Right ventricle myocardium superior (tissue), 1 donor: ENCODE measurements at regions not wholly inside any gene's neighbourhood (a gene's known extent, or its start where the extent isn't known, plus 50 kb on each side); places are given as distances from the start of the nearest gene placed in this dataset.

Experiments used
- ATAC-seq: fragments of 200-7000 bp; cut with Tn5 transposase; one replicate; pipeline ENCODE4 v1.9.1; 2020; ENCODE audit warnings: mild to moderate bottlenecking; ENCODE audit not compliant: poor library complexity
- DNase-seq: peaks from one replicate; pipeline ENCODE4 v3.0.0-alpha.2; 2020
- intact Hi-C: fragments of 100-400 bp; cut with DNase I; formaldehyde crosslinking; loops from one replicate; pipeline ENCODE4 v1.11.2; 2022
- donor health status: DM: no; HTN: yes; CAD: no; lungs with severe emphysema.

GRCh38 chr15:62472616-62473299, 307.7 kb upstream of the C2CD4B start:
- DNase-seq (peak; percentile 64), ATAC-seq (peak; percentile 76)
- intact Hi-C loops, result no loop called here

DNA sequence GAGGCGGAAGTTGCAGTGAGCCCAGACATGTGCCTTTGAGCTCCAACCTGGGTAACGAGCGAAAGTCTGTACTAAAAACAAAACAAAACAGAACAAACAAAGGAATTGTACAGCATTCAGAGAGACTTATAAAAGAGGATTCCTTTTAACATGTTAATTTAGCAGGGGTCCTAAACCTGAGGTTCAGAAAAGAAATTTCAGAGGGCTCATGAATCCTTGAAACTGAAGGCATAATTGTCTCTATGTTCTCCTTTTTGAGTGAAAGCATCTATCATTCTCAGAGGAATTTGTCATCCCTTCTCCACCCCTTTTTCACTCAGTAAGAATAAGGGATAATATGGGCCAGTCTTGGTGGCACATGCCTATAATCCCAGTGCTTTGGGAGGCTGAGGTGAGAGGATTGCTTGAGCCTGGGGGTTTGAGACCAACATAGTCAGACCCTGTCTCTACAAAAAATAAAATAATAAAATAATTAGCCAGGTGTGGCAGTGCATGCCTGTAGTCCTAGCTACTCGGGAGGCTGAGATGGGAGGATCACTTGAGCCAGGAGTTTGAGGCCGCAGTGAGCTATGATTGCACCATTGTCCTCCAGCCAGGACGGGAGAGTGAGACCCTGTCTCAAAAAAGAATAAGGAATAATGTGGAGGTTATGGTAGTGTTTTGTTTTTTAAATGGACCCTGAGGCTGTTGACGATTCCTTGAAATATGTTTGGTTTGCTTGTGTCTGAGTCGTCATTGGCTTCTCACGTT, 309.1 kb upstream of the C2CD4B start:
- no peak for ATAC-seq
- intact Hi-C loops, result no loop called here
- no peak for DNase-seq

DNA sequence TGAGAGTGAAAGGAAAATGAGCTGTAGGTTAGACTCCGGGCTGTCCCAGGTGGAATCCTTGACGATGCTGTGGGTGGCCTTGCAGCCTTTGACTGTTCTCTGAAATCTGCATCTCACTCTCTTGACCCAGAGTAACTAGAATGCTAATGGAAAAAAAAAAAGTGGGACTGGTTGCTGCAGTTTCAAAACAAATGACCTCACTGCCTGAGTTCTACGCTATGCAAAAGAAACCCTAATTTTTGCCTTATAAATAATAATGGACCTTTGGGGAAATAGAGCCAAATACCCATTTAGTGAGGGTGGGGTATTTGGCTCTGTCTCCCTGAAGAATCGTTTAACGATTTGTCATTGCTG, 309.7 kb upstream of the C2CD4B start:
- ATAC-seq (peak; percentile 28), DNase-seq (no peak)
- intact Hi-C loops, result no loop called here

- intact Hi-C loops, result no loop called here
- ATAC-seq (peak; percentile 29), DNase-seq (no peak)
Measured at GRCh38 chr15:62475591-62475990, 310.5 kb upstream of the C2CD4B start.

DNA sequence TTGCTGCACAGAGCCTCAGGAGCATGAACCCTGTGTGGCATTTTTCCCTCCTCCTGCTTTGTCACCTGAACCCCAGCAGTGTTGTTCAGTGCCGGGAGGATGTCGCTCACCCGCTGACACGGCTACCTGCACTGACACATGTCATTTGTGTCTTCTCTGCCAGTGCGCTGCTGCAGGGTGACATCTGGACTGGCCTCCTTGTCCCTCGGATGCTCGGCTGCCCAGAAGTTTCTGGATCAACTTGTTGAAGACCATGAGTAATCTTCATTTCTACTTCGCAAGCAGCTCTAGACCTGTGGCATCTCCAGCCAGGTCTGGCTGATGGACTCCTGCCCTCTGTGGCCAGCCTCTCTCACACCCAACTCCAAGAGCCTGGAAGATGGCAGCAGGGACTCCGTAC, 311.1 kb upstream of the C2CD4B start:
- intact Hi-C loops, result no loop called here
- DNase-seq (no peak), ATAC-seq (no peak)

GRCh38 chr15:62477929-62478328, 312.8 kb upstream of the C2CD4B start:
- intact Hi-C loops, result no loop called here
- no peak for ATAC-seq
- DNase-seq, result no peak

GRCh38 chr15:62482785-62483429, 317.8 kb upstream of the C2CD4B start:
- DNase-seq (no peak), ATAC-seq (peak; percentile 25)
- intact Hi-C loops, result no loop called here

DNA sequence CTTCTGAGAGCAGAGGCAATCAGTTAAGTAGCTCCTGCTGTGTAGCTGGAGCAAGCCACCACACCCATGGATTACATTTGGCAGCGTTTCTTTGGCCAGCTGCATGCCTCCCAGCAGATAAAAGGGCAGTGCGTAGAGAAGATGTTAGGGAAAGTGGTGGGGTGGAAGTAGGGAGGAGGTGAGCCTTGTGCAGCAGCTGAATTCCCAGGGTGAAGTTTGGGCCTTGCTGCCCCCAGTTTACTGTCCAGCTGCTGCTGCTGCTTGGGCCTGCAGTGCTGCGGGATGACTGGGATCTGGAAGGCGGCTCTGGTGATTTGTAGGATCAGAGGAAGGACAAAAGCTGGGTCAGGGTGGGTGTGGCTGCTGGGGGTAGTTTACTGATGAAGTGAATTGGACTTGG, 318.7 kb upstream of the C2CD4B start:
- peak; percentile 64 for DNase-seq
- peak; percentile 93 for ATAC-seq
- intact Hi-C loops, result no loop called here

DNA sequence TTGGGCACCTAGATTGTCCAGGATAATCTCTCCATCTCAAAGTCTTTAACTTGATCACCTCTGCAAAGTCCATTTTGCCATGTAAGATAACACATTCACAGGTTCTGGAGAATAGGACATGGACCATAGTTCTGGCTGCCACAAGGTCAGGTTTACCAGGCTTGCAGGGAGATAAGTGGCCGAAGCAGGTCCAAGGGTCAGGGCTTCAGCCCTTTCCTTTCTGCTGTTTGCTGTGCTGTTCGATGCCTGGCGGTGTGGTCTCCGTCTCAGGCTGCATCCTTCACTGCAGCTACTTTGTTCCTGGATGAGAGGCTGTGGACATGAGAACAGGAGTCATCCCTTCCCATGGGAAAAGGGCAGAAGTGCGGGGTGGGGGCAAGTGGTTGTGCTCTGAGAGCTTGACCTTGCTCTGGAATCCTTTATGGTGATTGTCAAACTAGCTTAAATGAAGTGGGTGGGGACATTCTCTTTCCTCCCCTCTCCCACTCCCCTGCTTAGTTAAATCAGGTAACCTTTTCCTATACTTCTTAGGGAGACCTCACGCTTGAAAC, 320.2 kb upstream of the C2CD4B start:
- DNase-seq, result no peak
- ATAC-seq, result no peak
- intact Hi-C loops, result no loop called here

DNA sequence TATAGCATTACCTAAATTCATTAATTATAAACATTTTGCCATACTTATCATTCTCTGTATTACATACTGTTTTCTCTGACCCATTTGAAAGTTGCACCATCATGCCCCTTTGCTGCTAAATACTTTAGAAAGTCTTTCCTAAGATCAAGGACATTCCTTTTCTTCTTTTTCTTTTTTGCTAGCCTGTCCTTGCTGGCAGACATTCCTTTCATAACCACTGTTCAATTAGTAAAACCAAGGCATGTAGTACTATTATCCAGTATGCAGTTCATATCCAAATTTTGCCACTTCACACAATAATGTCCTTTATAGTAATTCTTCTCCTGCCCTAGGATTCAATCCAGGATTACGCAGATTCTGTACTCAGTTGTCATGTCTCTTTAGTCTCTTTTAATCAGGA, 321.0 kb upstream of the C2CD4B start:
- ATAC-seq (no peak), DNase-seq (no peak)
- intact Hi-C loops, result no loop called here

- DNase-seq (no peak), ATAC-seq (no peak)
- intact Hi-C loops, result no loop called here
Measured at GRCh38 chr15:62488387-62488786, 323.3 kb upstream of the C2CD4B start.

DNA sequence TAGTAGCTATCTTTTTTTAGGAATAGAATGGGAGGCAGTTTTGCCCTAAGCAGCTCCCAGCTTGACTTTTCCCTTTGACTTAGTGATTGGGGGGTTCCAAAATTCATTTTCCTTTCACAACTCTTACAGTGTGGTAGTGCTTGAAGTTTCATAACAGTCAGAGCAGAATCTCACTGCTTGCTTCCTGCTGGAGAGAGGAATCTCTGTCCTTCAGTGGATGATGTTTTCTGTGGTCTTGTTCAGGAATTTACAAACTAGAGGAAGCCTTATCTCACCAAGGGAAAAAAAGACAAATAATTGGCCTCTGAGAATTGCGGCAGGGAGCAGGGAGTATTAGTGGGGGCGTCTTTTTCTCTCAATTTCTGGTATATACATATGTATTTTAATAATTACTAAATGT, 326.6 kb upstream of the C2CD4B start:
- DNase-seq (no peak), ATAC-seq (no peak)
- intact Hi-C loops, result no loop called here

- peak; percentile 58 for ATAC-seq
- DNase-seq, result no peak
Measured at GRCh38 chr15:62492900-62493299, 327.8 kb upstream of the C2CD4B start.

DNA sequence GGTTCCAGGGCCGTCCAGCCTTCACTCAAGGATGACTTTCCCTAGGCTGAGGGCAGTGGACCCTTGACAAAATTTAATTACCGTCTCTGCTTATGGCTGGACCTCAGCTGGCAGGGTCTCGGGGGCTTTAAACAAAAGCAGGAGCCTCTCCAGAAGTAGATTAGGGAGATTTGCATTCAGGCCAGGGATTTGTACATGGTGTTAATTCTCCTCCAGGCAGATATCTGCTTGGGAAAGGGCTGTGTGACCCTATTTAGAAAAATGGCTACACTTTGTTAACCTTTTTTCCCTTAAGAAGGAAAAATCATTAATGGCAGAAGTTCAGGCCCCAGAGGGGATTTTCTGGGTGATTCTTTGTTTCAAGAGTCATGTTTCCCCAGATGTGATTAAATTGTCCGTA, 329.1 kb upstream of the C2CD4B start:
- intact Hi-C loops, result no loop called here
- DNase-seq, result no peak
- peak; percentile 34 for ATAC-seq

More at GRCh38 chr15:62492900-62493299, 327.8 kb upstream of the C2CD4B start:
- intact Hi-C loops, result no loop called here

- intact Hi-C loops, result no loop called here
- DNase-seq (no peak), ATAC-seq (peak; percentile 73)
Measured at GRCh38 chr15:62495670-62496614, 330.9 kb upstream of the C2CD4B start.

DNA sequence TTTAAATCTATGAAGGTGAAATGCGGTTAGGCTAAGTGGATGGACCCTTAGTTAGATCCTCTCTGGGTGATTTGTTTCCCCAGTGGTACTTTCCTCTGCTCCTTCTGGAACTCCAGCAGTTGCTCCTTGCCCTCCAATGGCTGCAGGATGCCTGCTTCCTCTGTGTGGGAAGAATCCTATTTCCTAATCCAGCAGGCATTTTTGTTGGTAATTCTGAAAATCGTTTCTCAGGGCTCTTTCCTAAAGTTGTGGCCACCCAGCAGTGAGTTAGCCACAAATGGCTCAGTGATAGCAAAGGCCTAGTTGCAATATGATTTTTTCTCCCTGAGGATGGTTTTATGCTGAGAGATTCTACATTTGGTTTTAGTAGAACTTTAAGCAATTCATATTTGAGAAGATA, 332.3 kb upstream of the C2CD4B start:
- intact Hi-C loops, result no loop called here
- no peak for DNase-seq
- no peak for ATAC-seq

DNA sequence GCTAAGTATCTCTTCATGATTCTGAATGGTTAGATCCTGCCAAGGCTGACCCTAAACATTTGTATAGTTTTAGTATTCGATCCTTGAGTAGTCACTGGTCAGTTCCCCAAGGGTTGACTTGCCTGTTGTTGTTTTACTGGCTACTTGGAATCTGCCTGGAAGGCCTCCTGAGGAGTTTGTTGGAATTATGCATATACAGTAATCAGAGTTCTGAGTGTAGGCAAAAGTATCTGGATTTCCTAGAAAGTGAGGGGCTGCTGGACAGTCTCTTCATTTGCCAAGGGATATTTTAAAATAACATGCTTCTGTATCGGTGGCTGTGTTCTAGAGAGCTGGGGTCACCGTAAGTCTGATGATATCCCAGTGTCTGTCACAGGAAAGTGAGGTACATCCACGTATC, 333.2 kb upstream of the C2CD4B start:
- intact Hi-C loops, result no loop called here
- ATAC-seq (no peak), DNase-seq (no peak)

DNA sequence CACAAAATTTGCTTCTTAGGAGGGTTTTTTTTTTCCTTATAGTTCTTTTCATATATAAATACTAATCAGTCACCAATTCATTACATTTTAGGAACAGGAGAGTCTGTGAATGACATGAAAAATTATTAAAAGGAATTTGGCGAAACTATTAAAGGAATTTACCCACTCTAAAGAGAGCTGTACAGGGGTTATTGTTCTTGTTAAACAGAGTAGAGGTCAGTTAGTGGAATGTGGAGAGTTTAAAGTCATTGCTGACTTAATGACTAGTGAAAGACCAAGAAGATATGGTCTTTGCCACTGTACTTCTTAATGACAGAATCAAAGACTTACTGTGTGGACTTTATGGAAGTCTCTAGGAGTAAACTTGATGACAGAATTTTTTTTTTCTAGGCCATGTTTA, 333.6 kb upstream of the C2CD4B start:
- ATAC-seq (no peak), DNase-seq (no peak)
- intact Hi-C loops, result no loop called here

- DNase-seq (no peak), ATAC-seq (no peak)
- intact Hi-C loops, result no loop called here
Measured at GRCh38 chr15:62500325-62500724, 335.2 kb upstream of the C2CD4B start.
